AG04450 (cell line): ENCODE measurements at regions not wholly inside any gene's neighbourhood (a gene's known extent, or its start where the extent isn't known, plus 50 kb on each side); places are given as distances from the start of the nearest gene placed in this dataset.

Experiments
- CTCF ChIA-PET: fragments of 300-600, 350-600 bp; formaldehyde crosslinking; extraction: SDS; loops from one replicate; lab custom pipeline; 2022; ENCODE audit warnings: antibody characterized with exemption, inconsistent platforms; lab: Charles Lee
- POLR2A ChIA-PET: fragments of 350-600 bp; formaldehyde crosslinking; extraction: SDS; loops from one replicate; lab custom pipeline; 2021; ENCODE audit warnings: antibody characterized with exemption, inconsistent platforms; lab: Yijun Ruan, JAX
- DNase-seq: peaks from one replicate; pipeline ENCODE4 v3.0.0-alpha.2; 2011; ENCODE audit warnings: low read depth, low spot score
- H3K27ac ChIP-seq: one replicate; pipeline ENCODE4 v1.5.1; 2012; ENCODE audit warnings: low read depth, low read length, control low read depth
- H3K27me3 ChIP-seq: one replicate; pipeline ENCODE4 v1.6.0; 2012; ENCODE audit warnings: low read length; ENCODE audit not compliant: control insufficient read depth, insufficient read depth
- H3K4me3 ChIP-seq: 2 replicates; pipeline ENCODE4 v1.5.1; 2011; ENCODE audit warnings: mild to moderate bottlenecking, low read depth, low read length, control low read depth
- H3K9me3 ChIP-seq: 2 replicates; pipeline ENCODE4 v1.5.1; 2012; ENCODE audit warnings: low read length; ENCODE audit not compliant: control insufficient read depth, insufficient read depth
- CTCF ChIP-seq: IDR thresholded peaks from 2 replicates; pipeline ENCODE4 v1.5.1; 2011; ENCODE audit warnings: low read depth, low read length, control low read depth, inconsistent platforms

GRCh38 chr16:65884018-65884417, 482.5 kb upstream of the CDH5 start:
- Histone ChIP-seq H3K9me3 (no peaks in the 10 kb centered on the region), H3K27ac (no peak overlapping the region), H3K27me3 (peaks cover 14% of the 10 kb centered on the region), H3K4me3 (no peak overlapping the region)
- ChIA-PET CTCF (no interaction called here), POLR2A (no interaction called here)
- DNase-seq: no peak
- TF ChIP-seq CTCF: no peak

GRCh38 chr16:65878347-65878746, 488.1 kb upstream of the CDH5 start:
- Histone ChIP-seq H3K27me3 (peaks cover 7% of the 10 kb centered on the region), H3K4me3 (no peak overlapping the region), H3K27ac (no peak overlapping the region), H3K9me3 (no peaks in the 10 kb centered on the region)
- POLR2A ChIA-PET: no interaction called here
- DNase-seq: no peak
- CTCF ChIA-PET: no interaction called here
- TF ChIP-seq CTCF: no peak

GRCh38 chr16:65876624-65877023, 489.9 kb upstream of the CDH5 start:
- CTCF ChIA-PET: no interaction called here
- DNase-seq: no peak
- Histone ChIP-seq H3K9me3 (no peaks in the 10 kb centered on the region), H3K27ac (no peak overlapping the region), H3K4me3 (no peak overlapping the region), H3K27me3 (peaks cover 10% of the 10 kb centered on the region)
- POLR2A ChIA-PET: no interaction called here
- no peak for TF ChIP-seq CTCF

GRCh38 chr16:65876056-65876408, 490.5 kb upstream of the CDH5 start:
- ChIA-PET POLR2A (no interaction called here), CTCF (no interaction called here)
- peaks cover 9% of the 10 kb centered on the region for H3K27me3 ChIP-seq
- no peak overlapping the region for H3K27ac ChIP-seq
- no peak for DNase-seq
- no peak for TF ChIP-seq CTCF
- H3K4me3 ChIP-seq: no peak overlapping the region
- H3K9me3 ChIP-seq: no peaks in the 10 kb centered on the region

- H3K27me3 ChIP-seq: peaks cover 11% of the 10 kb centered on the region
- TF ChIP-seq CTCF: no peak
- ChIA-PET CTCF (no interaction called here), POLR2A (no interaction called here)
- no peaks in the 10 kb centered on the region for H3K9me3 ChIP-seq
- H3K27ac ChIP-seq: no peak overlapping the region
- H3K4me3 ChIP-seq: no peak overlapping the region
- no peak for DNase-seq
These were observed 491.0 kb upstream of the CDH5 start for GRCh38 chr16:65875381-65876055.
